CD4-positive, alpha-beta T cell treated with Interleukin-15 for 1 hour (primary cell): ENCODE measurements at regions not wholly inside any gene's neighbourhood (a gene's known extent, or its start where the extent isn't known, plus 50 kb on each side); places are given as distances from the start of the nearest gene placed in this dataset.
"Not testable (repeated sequence)": the region's sequence is repeated elsewhere in the genome, so short reads cannot be mapped to it uniquely, and the experiment has no call there.

ENCODE experiments used
- DNase-seq: peaks from one replicate; pipeline ENCODE4 v3.0.0-alpha.2; 2020

DNA sequence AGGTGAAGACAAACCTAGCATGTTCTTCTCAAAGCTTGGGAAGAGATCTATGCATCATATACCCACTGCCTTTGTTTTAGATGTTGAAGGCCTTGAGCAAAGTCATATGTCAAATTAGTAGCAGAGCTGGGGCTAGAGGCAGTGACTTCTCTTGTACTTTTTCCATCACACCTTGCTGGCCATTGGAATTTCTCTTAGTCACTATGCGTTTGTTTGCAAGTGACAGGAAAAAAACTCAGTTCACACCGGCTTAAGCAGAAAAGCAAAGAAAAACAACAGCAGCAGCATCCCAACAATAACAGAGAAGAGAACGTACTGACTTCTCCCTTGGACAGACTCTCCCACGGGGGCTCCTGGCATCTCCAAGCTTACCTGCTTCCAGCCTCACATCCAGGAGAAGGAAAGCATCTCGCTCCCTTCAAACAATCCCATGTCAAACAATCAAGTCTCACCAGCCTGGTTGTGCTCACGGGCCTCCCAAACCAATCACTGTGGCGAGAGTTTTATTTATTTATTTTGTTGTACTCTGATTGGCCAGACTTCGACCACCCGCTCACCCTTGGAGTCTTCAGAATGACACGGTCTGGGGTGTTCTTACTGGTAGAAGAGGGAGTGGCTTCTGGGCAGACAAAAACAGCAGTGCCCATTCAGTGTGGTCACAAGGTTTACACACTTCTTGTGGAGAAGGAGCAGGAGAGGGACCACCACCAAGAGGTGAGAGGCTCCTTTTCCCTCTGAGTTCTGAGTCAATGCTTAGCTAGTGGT, 83.8 kb upstream of the STC2 start:
- DNase-seq = no peak

GRCh38 chr5:173410459-173411233, 82.4 kb upstream of the STC2 start:
- DNase-seq = no peak

DNA sequence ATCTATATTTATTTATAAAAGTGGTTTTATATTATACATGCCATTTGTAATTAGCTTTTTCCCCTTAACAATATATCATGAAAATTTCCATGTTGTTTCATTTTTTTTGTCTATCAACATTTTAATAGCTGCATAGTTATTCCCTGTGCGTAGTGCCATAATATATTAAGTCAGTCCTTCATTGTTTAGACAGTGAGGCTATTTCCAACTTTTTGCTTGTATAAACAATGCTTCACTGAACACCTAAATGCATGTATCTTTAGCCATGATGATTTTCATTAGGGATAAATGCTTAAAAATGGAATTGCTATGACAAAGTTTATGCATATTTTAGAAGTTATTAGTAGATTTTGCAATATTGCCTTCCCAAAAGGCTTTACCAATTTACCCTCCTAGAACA, 80.7 kb upstream of the STC2 start:
- DNase-seq = no peak

DNA sequence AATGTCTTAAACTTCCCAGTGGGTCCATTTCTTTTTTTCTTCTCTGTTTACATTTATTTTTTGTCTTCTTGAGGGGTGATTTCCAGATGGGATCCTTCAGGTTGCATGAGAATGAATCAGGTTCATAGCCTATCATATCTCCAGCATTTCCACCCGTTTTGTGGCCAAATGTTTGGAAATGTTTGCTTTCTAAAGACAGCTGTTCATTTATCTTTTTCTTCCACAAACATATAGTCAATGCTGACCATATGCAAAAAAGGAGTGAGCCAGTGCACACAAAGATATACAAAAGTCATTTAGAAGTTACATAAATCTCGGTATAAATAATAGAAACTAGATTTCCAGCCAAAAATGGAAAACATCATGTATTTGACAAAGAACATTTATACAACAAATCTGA, 71.6 kb upstream of the STC2 start:
- no peak for DNase-seq

DNA sequence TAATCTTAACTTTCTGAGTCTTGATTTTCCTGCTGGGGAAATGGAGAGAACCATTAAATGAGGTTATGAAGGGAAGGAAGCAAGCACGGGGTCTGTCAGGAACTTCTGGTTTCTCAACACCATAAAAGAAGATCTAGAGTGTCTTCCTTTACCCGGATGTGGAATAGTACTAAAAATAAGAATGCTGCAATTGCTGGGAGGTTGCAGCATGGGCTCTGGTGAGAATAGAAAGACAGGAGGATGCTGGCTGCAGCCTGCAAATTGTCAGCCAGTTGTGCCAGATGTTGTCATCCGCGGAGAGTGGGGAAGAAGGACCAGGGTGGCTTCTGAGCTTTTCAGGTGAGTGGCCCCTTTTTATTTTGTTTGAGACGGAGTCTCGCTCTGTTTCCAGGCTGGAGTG, 69.3 kb upstream of the STC2 start:
- DNase-seq = no peak

GRCh38 chr5:173396311-173396993, 68.2 kb upstream of the STC2 start:
- DNase-seq = no peak

DNA sequence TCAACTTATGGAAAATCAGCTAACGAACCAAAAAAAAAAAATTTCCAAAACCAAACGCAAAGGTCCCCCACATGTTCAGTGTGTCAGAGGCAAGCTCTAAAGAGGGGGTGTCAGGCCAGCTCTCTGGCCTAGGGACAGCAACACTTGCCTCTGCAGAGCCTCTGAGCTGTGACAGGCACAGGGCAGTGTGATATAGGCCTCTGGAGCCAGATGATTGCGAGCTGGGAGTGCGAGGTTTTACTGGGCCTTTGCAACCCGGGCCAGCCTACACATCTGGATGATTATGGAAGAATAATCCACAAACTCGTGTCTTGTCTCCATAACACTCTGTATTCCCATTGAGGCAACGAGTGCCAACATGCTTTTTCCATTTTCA, 67.7 kb upstream of the STC2 start:
- no peak for DNase-seq

GRCh38 chr5:173395257-173395932, 67.2 kb upstream of the STC2 start:
- no peak for DNase-seq

DNA sequence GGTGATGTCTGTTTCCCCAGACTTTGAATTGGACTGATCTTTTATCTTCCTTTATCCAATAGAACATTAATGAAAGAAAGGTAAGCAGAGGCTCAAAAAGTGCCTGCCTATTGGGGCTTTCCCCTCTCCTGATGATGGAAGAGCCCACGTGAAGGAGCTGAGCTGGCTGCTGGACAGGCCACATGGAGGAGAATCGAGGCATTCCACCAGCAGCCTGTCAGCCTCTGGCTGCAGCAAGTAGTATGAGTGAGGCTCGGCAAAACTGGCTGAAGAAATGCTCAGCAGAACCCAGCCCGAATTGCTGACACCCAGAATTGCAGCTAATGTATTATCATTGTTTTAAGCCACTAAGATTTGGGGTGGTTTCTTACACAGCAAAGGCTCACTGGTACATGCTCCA, 66.5 kb upstream of the STC2 start:
- no peak for DNase-seq

GRCh38 chr5:173392172-173392571, 64.0 kb upstream of the STC2 start:
- no peak for DNase-seq

DNA sequence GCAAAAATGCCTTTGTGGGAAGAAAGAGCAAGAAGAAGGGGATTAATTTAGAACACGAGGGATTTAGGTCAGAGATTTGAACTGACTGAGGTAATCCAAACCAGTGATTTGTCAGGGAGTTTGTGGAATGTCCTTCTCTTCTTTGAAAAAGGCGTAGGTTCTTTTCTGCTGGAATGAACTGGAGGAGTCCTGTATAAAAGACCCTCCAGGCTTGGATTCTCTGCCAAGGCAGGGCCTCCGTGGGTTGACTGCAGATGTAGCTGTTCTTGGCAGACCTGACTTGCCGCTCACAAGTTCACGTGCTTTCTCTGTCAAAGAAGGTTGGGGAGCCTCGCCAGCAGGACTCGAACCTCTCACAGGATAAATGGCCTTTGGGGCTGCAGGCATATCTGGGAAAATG, 62.8 kb upstream of the STC2 start:
- no peak for DNase-seq

- DNase-seq = not testable (repeated sequence)
These were observed 59.1 kb upstream of the STC2 start for GRCh38 chr5:173387293-173387692.

- DNase-seq = no peak
These were observed 57.7 kb upstream of the STC2 start for GRCh38 chr5:173385832-173386360.

DNA sequence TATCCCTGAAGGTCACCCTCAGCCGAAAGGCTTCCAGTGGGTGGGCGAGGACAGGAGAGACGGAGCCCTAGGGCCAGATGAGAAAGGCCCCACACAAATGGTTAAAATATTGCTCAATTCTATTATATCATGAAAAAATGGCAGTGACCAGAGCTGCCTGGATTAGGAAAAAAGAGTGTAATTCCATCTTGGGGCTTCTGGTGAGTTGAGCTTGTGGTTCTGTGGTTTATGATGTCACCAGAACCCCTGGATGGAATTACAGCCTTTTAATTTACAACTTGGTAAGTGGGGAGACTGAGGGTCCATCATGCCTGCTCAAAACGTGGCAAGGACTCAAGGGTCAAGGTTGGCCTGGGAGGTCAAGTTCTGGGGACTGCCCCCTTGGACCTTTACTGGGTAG, 55.5 kb upstream of the STC2 start:
- DNase-seq = no peak

DNA sequence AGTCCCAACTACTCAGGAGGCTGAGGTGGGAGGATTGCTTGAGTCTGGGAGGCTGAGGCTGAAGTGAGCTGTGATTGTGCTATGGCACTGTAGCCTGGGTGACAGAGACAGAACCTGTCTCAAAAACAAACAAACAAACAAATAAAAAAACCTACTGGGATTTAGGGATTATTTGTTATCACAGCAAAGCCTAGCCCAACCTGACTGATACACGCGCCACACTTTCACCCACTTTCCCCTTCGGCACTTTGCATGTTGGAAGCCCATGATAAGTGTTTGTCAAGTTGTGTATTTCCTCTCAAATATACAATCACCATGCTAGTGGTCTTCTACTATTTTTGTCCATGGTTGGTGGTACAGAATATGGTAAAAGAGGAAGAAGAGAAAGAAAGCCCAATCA, 50.5 kb upstream of the STC2 start:
- no peak for DNase-seq
